Activated T-cell treated with anti-CD3 and anti-CD28 coated beads, Interleukin-2, amount 50 U/mL, for 24 hours (primary cell): ENCODE measurements at regions not wholly inside any gene's neighbourhood (a gene's known extent, or its start where the extent isn't known, plus 50 kb on each side); places are given as distances from the start of the nearest gene placed in this dataset.

ENCODE experiments used
- DNase-seq: peaks from one replicate; pipeline ENCODE4 v3.0.0-alpha.2; 2020
- H3K27ac Mint-ChIP-seq: 2 replicates; pipeline ENCODE4 v1.8.0; 2020; ENCODE audit warnings: mild to moderate bottlenecking, mixed read lengths
- H3K27me3 Mint-ChIP-seq: 2 replicates; pipeline ENCODE4 v1.8.0; 2020; ENCODE audit warnings: mixed read lengths
- H3K36me3 Mint-ChIP-seq: 2 replicates; pipeline ENCODE4 v1.8.0; 2020; ENCODE audit warnings: low read depth, mixed read lengths
- H3K4me1 Mint-ChIP-seq: 2 replicates; pipeline ENCODE4 v1.8.0; 2020; ENCODE audit warnings: low read depth, mixed read lengths
- H3K4me3 Mint-ChIP-seq: 2 replicates; pipeline ENCODE4 v1.8.0; 2020; ENCODE audit warnings: mild to moderate bottlenecking, moderate library complexity, mixed read lengths
- H3K9me3 Mint-ChIP-seq: 2 replicates; pipeline ENCODE4 v1.8.0; 2020; ENCODE audit warnings: mixed read lengths

DNA sequence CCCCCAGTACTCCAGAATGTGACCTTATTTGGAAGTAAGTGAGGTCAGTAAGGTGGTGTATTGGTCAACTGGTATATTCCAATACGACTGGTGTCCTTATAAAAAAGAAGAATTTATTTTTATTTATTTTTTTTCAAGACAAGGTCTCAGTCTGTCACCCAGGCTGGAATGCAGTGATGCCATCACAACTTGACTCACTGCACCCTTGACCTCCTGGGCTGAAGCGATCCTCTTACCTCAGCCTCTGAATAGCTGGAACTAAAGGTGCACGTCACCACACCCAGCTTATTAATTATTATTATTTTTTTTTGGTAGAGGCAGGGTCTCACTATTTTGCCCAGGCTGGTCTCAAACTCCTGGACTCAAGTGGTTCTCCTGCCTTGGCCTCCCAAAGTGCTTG lies 115.1 kb upstream of the PITX2 start:
- H3K27ac Mint-ChIP-seq: no peak overlapping the region
- H3K9me3 Mint-ChIP-seq: no peaks in the 10 kb centered on the region
- no peaks in the 10 kb centered on the region for H3K36me3 Mint-ChIP-seq
- DNase-seq: no peak
- no peak overlapping the region for H3K4me3 Mint-ChIP-seq
- no peaks in the 10 kb centered on the region for H3K27me3 Mint-ChIP-seq
- H3K4me1 Mint-ChIP-seq: no peaks in the 10 kb centered on the region

- no peaks in the 10 kb centered on the region for H3K9me3 Mint-ChIP-seq
- no peaks in the 10 kb centered on the region for H3K27me3 Mint-ChIP-seq
- DNase-seq: no peak
- H3K4me1 Mint-ChIP-seq: no peaks in the 10 kb centered on the region
- no peak overlapping the region for H3K4me3 Mint-ChIP-seq
- no peaks in the 10 kb centered on the region for H3K36me3 Mint-ChIP-seq
- no peak overlapping the region for H3K27ac Mint-ChIP-seq
Measured at GRCh38 chr4:110742143-110742542, 119.3 kb upstream of the PITX2 start.

- H3K27ac Mint-ChIP-seq: no peak overlapping the region
- no peaks in the 10 kb centered on the region for H3K27me3 Mint-ChIP-seq
- no peaks in the 10 kb centered on the region for H3K9me3 Mint-ChIP-seq
- H3K4me1 Mint-ChIP-seq: no peaks in the 10 kb centered on the region
- DNase-seq: no peak
- no peak overlapping the region for H3K4me3 Mint-ChIP-seq
- H3K36me3 Mint-ChIP-seq: no peaks in the 10 kb centered on the region
Measured at GRCh38 chr4:110748071-110748470, 125.2 kb upstream of the PITX2 start.

DNA sequence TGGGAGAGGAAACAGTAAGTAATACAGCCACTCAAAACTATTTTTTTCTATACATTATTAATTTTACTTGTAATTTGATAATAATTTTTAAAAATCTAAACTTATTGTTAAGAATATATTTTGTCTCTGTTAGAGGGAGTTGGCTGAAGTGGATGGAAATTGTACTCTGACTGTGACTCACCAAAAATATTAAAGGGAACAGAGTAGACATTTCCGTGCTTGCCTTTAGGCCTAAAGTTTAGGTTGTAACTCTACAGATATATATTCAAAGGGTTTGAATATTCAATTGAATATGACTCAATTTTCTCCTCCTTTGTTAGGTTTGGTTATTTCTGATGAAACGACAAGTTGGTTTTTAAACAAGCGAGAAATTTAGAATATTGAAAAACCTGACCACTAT lies 128.3 kb upstream of the PITX2 start:
- H3K4me1 Mint-ChIP-seq: no peaks in the 10 kb centered on the region
- no peak overlapping the region for H3K27ac Mint-ChIP-seq
- H3K4me3 Mint-ChIP-seq: no peak overlapping the region
- H3K9me3 Mint-ChIP-seq: no peaks in the 10 kb centered on the region
- DNase-seq: no peak
- no peaks in the 10 kb centered on the region for H3K36me3 Mint-ChIP-seq
- no peaks in the 10 kb centered on the region for H3K27me3 Mint-ChIP-seq

DNA sequence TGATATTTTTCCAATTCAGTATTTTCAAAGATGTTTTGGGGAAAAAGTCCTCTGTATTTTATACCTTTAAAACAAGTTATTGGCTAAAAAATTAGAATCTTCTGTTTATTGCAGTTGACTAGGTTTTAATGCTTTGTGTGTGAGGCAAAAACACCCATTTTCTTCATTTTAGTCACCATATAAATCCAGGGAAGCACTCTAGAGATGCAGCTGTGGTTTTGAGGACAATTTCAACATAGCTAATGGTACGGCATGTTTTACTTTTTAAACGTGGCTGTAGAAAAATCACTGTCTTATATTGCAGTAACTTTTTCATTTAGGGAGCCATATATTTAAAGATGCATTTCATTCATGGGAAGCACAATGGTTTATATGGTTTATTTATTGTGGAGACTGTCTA lies 129.1 kb upstream of the PITX2 start:
- no peak overlapping the region for H3K4me3 Mint-ChIP-seq
- no peak for DNase-seq
- no peak overlapping the region for H3K27ac Mint-ChIP-seq
- no peaks in the 10 kb centered on the region for H3K4me1 Mint-ChIP-seq
- H3K36me3 Mint-ChIP-seq: no peaks in the 10 kb centered on the region
- no peaks in the 10 kb centered on the region for H3K9me3 Mint-ChIP-seq
- no peaks in the 10 kb centered on the region for H3K27me3 Mint-ChIP-seq

GRCh38 chr4:110753466-110753865 lies 130.6 kb upstream of the PITX2 start:
- no peak overlapping the region for H3K27ac Mint-ChIP-seq

GRCh38 chr4:110754716-110755115 lies 131.8 kb upstream of the PITX2 start:
- H3K4me3 Mint-ChIP-seq: no peak overlapping the region

More at GRCh38 chr4:110753466-110753865, 130.6 kb upstream of the PITX2 start:
- Mint-ChIP-seq H3K9me3 (no peaks in the 10 kb centered on the region), H3K4me3 (no peak overlapping the region), H3K4me1 (no peaks in the 10 kb centered on the region), H3K36me3 (no peaks in the 10 kb centered on the region), H3K27me3 (no peaks in the 10 kb centered on the region)
- DNase-seq: no peak

DNA sequence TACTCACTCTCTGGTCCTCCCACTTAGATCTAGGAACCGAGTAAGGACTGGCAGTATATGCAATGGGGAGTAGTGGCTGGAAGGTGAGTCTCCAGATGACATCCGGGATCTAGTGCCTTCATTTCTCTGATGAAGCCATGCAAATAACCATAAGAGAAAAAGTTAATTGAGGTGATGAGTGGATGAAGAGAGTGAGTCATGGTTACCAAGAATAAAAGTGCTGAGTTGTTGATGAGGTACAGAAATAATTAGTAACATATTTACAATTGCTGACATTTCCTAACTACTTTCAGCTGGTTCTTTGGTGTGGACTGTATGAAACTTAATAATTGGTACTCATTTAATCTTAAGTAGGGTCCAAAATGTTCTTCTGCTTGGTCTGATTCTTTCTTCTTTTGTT lies 146.7 kb upstream of the PITX2 start:
- DNase-seq: no peak
- no peaks in the 10 kb centered on the region for H3K36me3 Mint-ChIP-seq
- no peak overlapping the region for H3K27ac Mint-ChIP-seq
- H3K4me1 Mint-ChIP-seq: no peaks in the 10 kb centered on the region
- H3K9me3 Mint-ChIP-seq: peaks cover 2% of the 10 kb centered on the region
- H3K4me3 Mint-ChIP-seq: no peak overlapping the region
- H3K27me3 Mint-ChIP-seq: no peaks in the 10 kb centered on the region

More at GRCh38 chr4:110754716-110755115, 131.8 kb upstream of the PITX2 start:
- no peak for DNase-seq
- H3K27me3 Mint-ChIP-seq: no peaks in the 10 kb centered on the region
- no peaks in the 10 kb centered on the region for H3K4me1 Mint-ChIP-seq
- H3K36me3 Mint-ChIP-seq: no peaks in the 10 kb centered on the region
- H3K27ac Mint-ChIP-seq: no peak overlapping the region
- H3K9me3 Mint-ChIP-seq: no peaks in the 10 kb centered on the region

- Mint-ChIP-seq H3K36me3 (no peaks in the 10 kb centered on the region), H3K9me3 (peaks cover 2% of the 10 kb centered on the region), H3K4me3 (no peak overlapping the region), H3K4me1 (no peaks in the 10 kb centered on the region), H3K27me3 (no peaks in the 10 kb centered on the region), H3K27ac (no peak overlapping the region)
- no peak for DNase-seq
Measured at GRCh38 chr4:110770353-110770752, 147.5 kb upstream of the PITX2 start.

GRCh38 chr4:110778521-110778920 lies 155.6 kb upstream of the PITX2 start:
- no peak overlapping the region for H3K27ac Mint-ChIP-seq
- no peaks in the 10 kb centered on the region for H3K4me1 Mint-ChIP-seq
- H3K9me3 Mint-ChIP-seq: no peaks in the 10 kb centered on the region
- H3K36me3 Mint-ChIP-seq: no peaks in the 10 kb centered on the region
- H3K27me3 Mint-ChIP-seq: no peaks in the 10 kb centered on the region
- no peak for DNase-seq
- H3K4me3 Mint-ChIP-seq: no peak overlapping the region

GRCh38 chr4:110780538-110780937 lies 157.7 kb upstream of the PITX2 start:
- Mint-ChIP-seq H3K27ac (no peak overlapping the region), H3K4me3 (no peak overlapping the region), H3K27me3 (no peaks in the 10 kb centered on the region), H3K36me3 (no peaks in the 10 kb centered on the region), H3K9me3 (no peaks in the 10 kb centered on the region), H3K4me1 (no peaks in the 10 kb centered on the region)
- no peak for DNase-seq

- Mint-ChIP-seq H3K4me3 (no peak overlapping the region), H3K4me1 (no peaks in the 10 kb centered on the region), H3K9me3 (no peaks in the 10 kb centered on the region), H3K27ac (no peak overlapping the region), H3K27me3 (no peaks in the 10 kb centered on the region), H3K36me3 (no peaks in the 10 kb centered on the region)
- DNase-seq: no peak
Measured at GRCh38 chr4:110781944-110782343, 159.1 kb upstream of the PITX2 start.

DNA sequence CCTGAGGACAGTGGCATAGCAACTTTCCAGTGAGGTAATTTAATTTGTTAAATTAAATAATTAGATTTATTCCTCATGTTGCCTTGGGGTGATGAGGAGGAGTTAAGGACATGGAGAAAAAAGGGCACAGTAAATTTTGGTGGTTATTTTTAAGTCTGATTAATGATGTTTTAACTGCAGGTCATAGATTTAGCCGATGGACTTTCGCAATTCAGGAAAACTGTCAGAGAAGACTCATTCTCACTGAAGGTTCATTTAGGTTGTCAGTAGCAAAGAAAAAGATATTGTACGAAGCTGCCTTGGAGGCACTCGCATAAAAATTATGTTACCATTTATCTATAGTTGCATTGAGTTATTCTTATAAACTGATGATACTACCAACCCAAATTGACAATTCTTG lies 164.2 kb upstream of the PITX2 start:
- Mint-ChIP-seq H3K27ac (no peak overlapping the region), H3K27me3 (no peaks in the 10 kb centered on the region), H3K9me3 (no peaks in the 10 kb centered on the region), H3K4me3 (no peak overlapping the region), H3K36me3 (no peaks in the 10 kb centered on the region), H3K4me1 (no peaks in the 10 kb centered on the region)
- DNase-seq: no peak

DNA sequence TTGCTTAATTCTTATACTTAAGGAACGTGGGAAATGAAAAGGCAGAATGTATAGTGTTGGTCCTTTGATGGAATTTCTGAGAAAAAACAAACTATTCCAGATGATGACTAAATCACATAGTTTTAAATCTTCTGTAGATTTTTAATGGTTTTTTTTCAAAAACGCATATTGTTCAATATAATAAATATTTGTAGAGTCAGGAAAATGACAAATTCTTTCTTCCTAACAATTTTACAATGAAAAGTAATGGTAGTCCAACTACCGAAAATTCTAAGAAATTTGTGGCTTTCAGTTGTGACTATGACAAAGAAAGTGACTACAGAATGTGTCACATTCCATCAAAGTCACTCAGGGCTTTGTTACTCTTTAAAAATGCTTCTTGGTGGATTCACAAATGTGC lies 164.8 kb upstream of the PITX2 start:
- H3K4me1 Mint-ChIP-seq: no peaks in the 10 kb centered on the region
- no peaks in the 10 kb centered on the region for H3K27me3 Mint-ChIP-seq
- H3K9me3 Mint-ChIP-seq: no peaks in the 10 kb centered on the region
- H3K36me3 Mint-ChIP-seq: no peaks in the 10 kb centered on the region
- no peak overlapping the region for H3K4me3 Mint-ChIP-seq
- DNase-seq: no peak
- no peak overlapping the region for H3K27ac Mint-ChIP-seq

DNA sequence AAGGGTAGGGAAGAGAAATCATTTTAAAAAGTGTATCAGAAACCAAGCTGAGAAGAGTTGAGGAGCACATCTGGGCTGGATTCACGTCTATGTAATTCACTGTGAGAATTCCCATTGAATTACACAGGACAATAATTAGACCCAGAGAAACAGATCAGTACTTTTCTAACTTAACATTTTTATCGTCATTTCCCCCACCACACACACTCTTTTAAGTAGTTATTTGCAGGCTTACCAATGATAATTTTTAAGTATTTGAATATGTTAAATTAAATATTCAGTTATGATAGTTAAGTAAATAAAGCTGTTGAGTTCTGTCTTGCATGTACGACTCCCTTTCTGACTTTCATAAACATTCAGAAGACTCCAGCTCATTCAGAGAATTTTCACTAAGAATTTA lies 165.4 kb upstream of the PITX2 start:
- no peaks in the 10 kb centered on the region for H3K9me3 Mint-ChIP-seq
- no peaks in the 10 kb centered on the region for H3K27me3 Mint-ChIP-seq
- H3K36me3 Mint-ChIP-seq: no peaks in the 10 kb centered on the region
- no peak overlapping the region for H3K4me3 Mint-ChIP-seq
- H3K4me1 Mint-ChIP-seq: no peaks in the 10 kb centered on the region
- no peak overlapping the region for H3K27ac Mint-ChIP-seq
- DNase-seq: no peak

GRCh38 chr4:110792036-110792435 lies 169.2 kb upstream of the PITX2 start:
- DNase-seq: no peak
- H3K9me3 Mint-ChIP-seq: no peaks in the 10 kb centered on the region
- no peak overlapping the region for H3K4me3 Mint-ChIP-seq
- H3K27ac Mint-ChIP-seq: no peak overlapping the region
- no peaks in the 10 kb centered on the region for H3K4me1 Mint-ChIP-seq
- no peaks in the 10 kb centered on the region for H3K27me3 Mint-ChIP-seq
- H3K36me3 Mint-ChIP-seq: no peaks in the 10 kb centered on the region
